Lung (tissue), 11 donors: ENCODE measurements at regions not wholly inside any gene's neighbourhood (a gene's known extent, or its start where the extent isn't known, plus 50 kb on each side); places are given as distances from the start of the nearest gene placed in this dataset.

ENCODE experiments used
- ATAC-seq: fragments of 200-7000 bp; cut with Tn5 transposase; one replicate; pipeline ENCODE4 v1.9.1; 2020; ENCODE audit warnings: moderate number of reproducible peaks; ENCODE audit not compliant: insufficient read depth, low FRiP score
- DNase-seq, 3 donors: peaks; one replicate each; pipeline ENCODE4 v3.0.0-alpha.2; 2013 to 2017
- H3K27ac ChIP-seq, 2 donors: one replicate each; pipeline ENCODE4 v1.5.1; 2013; ENCODE audit warnings: mild to moderate bottlenecking in 2 of 2, moderate library complexity in 2 of 2, control low read depth in 1 of 2, inconsistent platforms in 1 of 2, low read depth in 1 of 2, low read length in 1 of 2
- H3K27me3 ChIP-seq, 3 donors: one replicate each; pipeline ENCODE4 v1.5.1; 2013; ENCODE audit warnings: low read length in 2 of 3; ENCODE audit not compliant: control insufficient read depth in 3 of 3, insufficient read depth in 3 of 3
- H3K36me3 ChIP-seq, 4 donors: one replicate each; pipeline ENCODE4 v1.5.1; 2013; ENCODE audit warnings: low read length in 4 of 4, mild to moderate bottlenecking in 1 of 4, moderate library complexity in 1 of 4; ENCODE audit not compliant: control insufficient read depth in 4 of 4, insufficient read depth in 4 of 4
- H3K4me1 ChIP-seq, 5 donors: one replicate each; pipeline ENCODE4 v1.5.1; 2013; ENCODE audit warnings: low read length in 5 of 5, mild to moderate bottlenecking in 2 of 5, moderate library complexity in 1 of 5; ENCODE audit not compliant: control insufficient read depth in 5 of 5, insufficient read depth in 5 of 5
- H3K4me3 ChIP-seq: one replicate; pipeline ENCODE4 v1.5.1; 2013; ENCODE audit warnings: mild to moderate bottlenecking, control low read depth, moderate library complexity
- H3K9ac ChIP-seq, 2 donors: one replicate each; pipeline ENCODE4 v1.5.1; 2013; ENCODE audit warnings: low read length in 2 of 2, control low read depth in 1 of 2; ENCODE audit not compliant: insufficient read depth in 1 of 2
- H3K9me3 ChIP-seq, 4 donors: one replicate each; pipeline ENCODE4 v1.5.1; 2013; ENCODE audit warnings: low read length in 3 of 4, mild to moderate bottlenecking in 1 of 4, moderate library complexity in 1 of 4; ENCODE audit not compliant: control insufficient read depth in 4 of 4, insufficient read depth in 3 of 4
- CTCF ChIP-seq: IDR thresholded peaks from 2 replicates; pipeline ENCODE4 v1.5.1; 2012; ENCODE audit warnings: mild to moderate bottlenecking; ENCODE audit errors: control extremely low read depth, extremely low read depth
- WGBS, 2 donors: extraction: QIAGEN DNeasy Blood & Tissue Kit; methylation state at CpG; one replicate each; pipeline ENCODE4 v1.1.7; 2013; 5-methylcytosine and 5-hydroxymethylcytosine counted together
- donor health status: control.
- donor health status: control.
- donor health status: Bipolar disorder and iron deficiency.
- donor health status: healthy.
- donor health status: DM: yes; HTN: yes; CAD: no.

GRCh38 chr10:58019863-58020537 is 247.7 kb downstream of the IPMK start:
- ATAC-seq (no peak), DNase-seq (no peak)
- Histone ChIP-seq H3K9me3 (no peaks in the 10 kb centered on the region), H3K4me3 (no peak overlapping the region), H3K27me3 (no peaks in the 10 kb centered on the region), H3K9ac (no peak overlapping the region), H3K36me3 (no peaks in the 10 kb centered on the region), H3K27ac (no peak overlapping the region), H3K4me1 (no peaks in the 10 kb centered on the region)
- WGBS, 2 donors = 74 to 78% methylated on average over 3 of the region's 3 CpGs
- TF ChIP-seq CTCF = no peak

GRCh38 chr10:58017719-58018367 is 249.9 kb downstream of the IPMK start:
- TF ChIP-seq CTCF = no peak
- Histone ChIP-seq H3K27ac (no peak overlapping the region), H3K4me1 (no peaks in the 10 kb centered on the region), H3K9me3 (no peaks in the 10 kb centered on the region), H3K36me3 (no peaks in the 10 kb centered on the region), H3K27me3 (no peaks in the 10 kb centered on the region), H3K4me3 (no peak overlapping the region), H3K9ac (no peak overlapping the region)
- DNase-seq = no peak
- 85 to 95% methylated on average over 5 of the region's 5 CpGs for WGBS, 2 donors
- ATAC-seq = no peak

- TF ChIP-seq CTCF = no peak
- no peaks in the 10 kb centered on the region for H3K27me3 ChIP-seq
- 97% methylated on average over 1 of the region's 1 CpG for WGBS, 2 donors
- H3K9me3 ChIP-seq = no peaks in the 10 kb centered on the region
- H3K4me3 ChIP-seq = no peak overlapping the region
- no peak overlapping the region for H3K27ac ChIP-seq
- DNase-seq (no peak), ATAC-seq (no peak)
- H3K4me1 ChIP-seq = no peaks in the 10 kb centered on the region
- no peak overlapping the region for H3K9ac ChIP-seq
- H3K36me3 ChIP-seq = no peaks in the 10 kb centered on the region
Measured at GRCh38 chr10:58016614-58017013, 251.1 kb downstream of the IPMK start.
